GM21717 (cell line): ENCODE measurements at regions not wholly inside any gene's neighbourhood (a gene's known extent, or its start where the extent isn't known, plus 50 kb on each side); places are given as distances from the start of the nearest gene placed in this dataset.
"Not testable (repeated sequence)": the region's sequence is repeated elsewhere in the genome, so short reads cannot be mapped to it uniquely, and the experiment has no call there.

Source experiments
- ATAC-seq: cut with Tn5 transposase; IDR thresholded peaks from one replicate; pipeline ENCODE4 v1.9.1; 2021; ENCODE audit warnings: mild to moderate bottlenecking, moderate library complexity; ENCODE audit not compliant: unreplicated experiment

DNA sequence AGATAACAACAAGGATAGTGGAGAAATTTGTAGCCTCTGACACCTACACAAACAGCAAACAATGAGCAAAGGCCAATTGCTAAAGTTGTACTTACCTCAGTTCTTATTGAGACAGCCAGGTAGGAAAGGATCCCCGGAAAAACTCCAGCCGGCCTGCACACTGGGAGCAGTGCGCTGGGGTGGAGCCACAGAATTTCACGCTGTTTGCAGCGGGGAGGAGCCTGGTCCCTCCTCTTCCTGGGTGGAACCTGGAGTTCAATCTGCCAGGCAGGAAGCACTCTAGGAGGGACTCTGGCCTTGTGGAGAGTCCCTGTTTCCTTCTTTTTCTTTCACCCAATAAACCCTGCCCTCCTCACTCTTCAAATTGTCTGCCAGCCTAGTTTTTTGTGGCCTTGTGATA, 382.6 kb upstream of the TGIF2LX start:
- not testable (repeated sequence) for ATAC-seq

DNA sequence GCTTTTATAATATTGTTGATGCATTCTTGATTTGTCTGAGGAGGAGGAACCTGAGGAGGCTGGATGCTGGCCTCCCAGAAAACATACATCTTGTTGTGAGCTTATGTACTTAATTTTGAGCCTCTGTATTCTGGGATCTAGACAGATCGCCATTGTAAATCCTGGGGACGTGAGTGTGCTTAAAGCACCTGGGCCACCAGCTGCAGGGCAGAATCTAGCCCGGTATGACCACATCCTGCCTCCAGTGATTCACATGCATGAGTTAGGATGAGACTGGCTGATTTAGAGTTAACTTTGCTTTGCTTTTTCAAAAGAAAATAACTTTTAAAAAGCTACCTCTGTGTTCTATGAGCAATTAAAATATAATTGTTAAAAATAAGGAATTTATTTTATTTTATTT, 364.6 kb upstream of the TGIF2LX start:
- not testable (repeated sequence) for ATAC-seq

DNA sequence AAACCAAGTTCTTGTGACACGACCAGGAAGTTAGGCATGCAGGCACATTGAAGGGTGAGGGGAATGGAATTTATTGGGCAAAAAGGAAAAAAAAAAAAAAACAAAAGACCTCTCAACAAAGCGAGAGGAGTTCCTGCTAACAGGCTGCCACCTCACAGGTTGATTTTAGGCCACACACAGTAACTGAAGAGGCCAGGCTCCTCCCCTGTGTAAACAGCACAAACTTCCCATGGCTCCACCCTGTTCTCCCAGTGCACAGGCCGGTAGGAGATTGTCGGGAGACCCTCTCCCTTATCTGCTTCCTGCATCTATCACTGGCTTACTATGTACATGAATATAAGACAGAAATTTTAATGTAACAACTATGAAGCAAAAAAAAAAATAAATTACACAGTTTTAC, 359.6 kb upstream of the TGIF2LX start:
- not testable (repeated sequence) for ATAC-seq

DNA sequence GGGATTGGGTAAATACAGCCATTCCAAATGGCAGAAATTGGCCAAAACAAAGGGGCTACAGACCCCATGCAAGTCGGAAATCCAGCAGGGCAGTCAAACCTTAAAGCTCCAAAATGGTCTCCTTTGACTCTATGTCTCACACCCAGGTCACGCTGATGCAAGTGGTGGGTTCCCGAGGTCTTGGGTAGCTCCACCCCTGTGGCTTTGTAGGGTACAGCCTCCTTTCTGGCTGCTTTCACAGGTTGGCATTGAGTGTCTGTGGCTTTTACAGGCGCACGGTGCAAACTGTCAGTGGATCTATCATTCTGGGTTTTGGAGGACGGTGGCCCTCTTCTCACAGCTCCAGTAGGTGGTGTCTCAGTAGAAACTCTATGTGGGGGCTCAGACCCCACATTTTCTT, 358.6 kb upstream of the TGIF2LX start:
- ATAC-seq: not testable (repeated sequence)

DNA sequence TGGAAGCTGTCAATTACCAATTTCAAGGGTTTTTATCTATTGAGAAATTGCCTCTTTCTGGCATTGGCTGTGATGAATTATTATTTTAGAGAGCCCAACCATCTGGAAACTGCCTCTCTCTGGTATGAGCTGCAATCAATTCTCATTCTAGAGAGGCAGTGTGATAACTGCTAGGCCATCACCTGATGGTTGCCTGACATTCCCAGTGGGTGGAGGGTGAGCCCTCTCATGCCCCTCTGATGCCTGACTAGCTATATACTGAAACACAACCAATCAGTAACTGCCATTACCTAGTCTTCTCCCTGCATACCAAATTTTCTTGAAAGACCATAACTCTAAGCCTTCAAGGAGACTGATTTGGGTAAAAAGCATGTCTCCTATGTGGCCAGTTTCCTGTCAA, 353.9 kb upstream of the TGIF2LX start:
- not testable (repeated sequence) for ATAC-seq

DNA sequence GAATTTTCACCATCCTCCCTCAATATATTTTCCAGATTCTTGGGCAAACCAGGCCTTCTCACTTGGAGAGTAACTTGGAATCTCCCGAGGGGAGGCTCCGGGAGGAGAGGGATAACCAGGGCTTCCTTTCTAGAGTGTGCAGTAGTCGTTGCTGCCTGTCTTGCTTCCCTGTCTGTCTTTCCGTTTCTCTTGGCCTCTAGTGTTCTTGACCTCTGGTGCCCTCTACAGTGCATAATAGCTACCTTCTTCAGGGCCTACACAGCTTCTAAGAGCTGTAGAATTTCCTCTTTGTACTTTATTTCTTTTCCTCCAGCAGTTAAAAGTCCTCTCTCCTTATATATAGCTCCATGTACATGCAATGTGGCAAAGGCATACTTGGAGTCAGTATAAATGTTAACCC, 339.8 kb upstream of the TGIF2LX start:
- not testable (repeated sequence) for ATAC-seq

DNA sequence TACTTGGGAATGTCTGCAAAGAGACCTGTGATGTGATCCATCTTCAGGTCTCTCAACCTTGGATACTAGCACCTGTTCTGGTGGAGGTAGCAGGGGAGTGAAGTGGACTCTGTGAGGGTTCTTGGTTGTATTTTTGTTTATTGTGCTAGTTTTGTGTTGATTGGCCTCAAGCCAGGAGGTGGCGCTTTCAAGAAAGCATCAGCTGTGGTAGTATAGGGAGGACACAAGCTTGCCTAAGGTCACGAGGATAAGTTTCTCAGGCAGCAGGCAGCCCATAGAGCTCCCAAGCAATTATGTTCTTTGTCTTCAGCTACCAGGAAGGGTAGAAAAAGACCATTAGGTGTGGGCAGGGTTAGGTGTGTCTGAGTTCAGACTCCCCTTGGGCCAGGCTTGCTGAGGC, 289.9 kb upstream of the TGIF2LX start:
- not testable (repeated sequence) for ATAC-seq

DNA sequence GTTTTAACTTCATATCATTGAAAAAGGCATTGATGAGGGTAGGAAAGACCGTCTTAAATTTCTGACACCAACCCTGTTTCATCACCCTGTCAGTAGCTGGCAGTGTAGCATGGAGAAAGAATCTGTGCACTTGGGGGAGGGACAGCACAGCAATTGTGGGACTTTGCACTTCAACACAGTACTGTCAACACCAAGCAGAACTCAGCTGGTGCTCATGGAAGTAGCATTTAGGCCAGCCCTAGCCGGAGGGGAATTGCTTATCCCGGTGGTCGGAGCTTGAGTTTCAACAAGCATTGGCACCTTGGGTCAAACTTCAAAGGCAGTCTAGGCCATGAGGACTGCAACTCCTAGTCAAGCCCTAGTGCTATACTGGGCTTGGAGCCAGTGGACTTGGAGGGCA, 285.8 kb upstream of the TGIF2LX start:
- not testable (repeated sequence) for ATAC-seq

DNA sequence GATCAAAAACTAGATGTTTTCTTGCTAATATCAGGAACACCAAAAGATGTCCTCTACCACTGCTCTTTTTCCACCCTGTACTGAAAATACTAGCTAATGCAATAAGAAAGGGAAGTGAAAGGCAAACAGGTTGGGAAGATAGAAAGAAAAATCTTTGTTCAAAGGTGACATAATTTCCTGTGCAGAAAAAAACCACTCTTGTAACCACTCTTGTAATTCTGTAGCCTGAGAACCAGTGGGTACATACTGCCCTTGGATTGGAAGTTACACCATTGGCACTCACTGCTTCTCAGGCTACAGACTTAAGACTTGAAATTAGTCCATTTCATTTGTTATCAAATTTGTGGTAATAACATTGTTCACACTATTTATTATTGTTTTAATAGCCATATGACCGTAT, 263.0 kb upstream of the TGIF2LX start:
- not testable (repeated sequence) for ATAC-seq

DNA sequence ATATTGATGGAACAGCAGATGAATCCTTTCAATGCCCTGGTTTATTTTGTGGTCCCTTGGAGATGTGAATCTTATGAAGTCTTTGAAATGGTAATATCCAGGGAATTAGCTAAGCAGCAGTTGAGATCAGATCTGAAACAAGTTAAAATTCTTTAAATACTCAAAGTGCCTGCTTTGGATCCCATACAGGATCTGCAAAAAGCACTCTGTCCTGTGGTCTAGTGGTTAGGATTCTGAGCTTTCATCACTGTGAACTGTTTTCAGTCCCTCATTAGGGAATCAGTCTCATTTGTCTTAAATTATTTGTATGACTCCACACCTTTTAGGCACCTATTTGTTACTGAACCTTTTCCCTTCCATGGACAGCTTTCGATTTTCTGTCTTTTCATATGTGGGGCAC, 215.2 kb upstream of the TGIF2LX start:
- not testable (repeated sequence) for ATAC-seq

DNA sequence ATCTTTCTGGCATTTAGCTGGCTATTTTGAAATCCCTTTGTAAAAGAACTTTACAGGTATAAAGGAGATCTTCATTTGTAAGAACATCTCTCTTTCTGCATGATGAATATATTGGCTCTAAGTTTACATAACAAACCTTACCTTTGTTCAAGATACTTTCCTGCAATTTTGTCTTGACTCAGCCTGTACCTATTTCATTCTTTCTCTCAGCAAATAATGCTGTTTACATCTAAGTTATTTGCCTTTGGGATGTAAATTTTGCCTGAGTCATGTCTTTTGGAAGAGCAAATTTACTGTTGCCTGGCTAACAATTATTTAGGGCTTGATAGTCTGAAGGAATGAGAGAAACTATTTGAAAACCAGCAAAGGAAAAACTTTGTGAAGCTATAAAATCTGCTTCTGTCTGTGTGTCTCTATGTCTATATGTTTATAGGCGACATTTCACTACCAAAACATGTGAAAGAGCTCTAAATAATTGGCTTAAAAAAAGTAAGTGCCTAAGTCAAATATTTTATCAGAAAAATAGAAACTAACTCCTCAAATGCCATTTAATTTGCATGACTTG, 214.3 kb upstream of the TGIF2LX start:
- ATAC-seq: not testable (repeated sequence)

DNA sequence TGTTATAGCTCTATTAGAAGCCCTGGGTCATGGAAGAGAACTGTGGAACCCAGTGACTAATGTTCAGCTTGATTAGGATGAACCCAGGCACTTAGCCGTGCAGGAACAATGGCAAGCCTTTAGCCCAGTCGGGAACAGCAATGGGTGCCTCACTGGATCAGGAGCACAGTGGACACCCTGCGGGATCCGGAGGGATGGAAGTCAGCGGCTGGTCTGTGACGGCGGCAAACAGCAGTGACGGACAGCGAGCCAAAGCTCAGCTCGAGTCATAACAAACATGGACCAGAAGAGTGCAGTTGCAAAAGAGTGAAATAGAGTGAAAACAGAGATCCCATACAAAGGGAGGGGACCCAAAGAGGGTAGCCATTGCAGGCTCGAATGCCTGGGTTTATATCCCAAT, 187.3 kb upstream of the TGIF2LX start:
- ATAC-seq: not testable (repeated sequence)

DNA sequence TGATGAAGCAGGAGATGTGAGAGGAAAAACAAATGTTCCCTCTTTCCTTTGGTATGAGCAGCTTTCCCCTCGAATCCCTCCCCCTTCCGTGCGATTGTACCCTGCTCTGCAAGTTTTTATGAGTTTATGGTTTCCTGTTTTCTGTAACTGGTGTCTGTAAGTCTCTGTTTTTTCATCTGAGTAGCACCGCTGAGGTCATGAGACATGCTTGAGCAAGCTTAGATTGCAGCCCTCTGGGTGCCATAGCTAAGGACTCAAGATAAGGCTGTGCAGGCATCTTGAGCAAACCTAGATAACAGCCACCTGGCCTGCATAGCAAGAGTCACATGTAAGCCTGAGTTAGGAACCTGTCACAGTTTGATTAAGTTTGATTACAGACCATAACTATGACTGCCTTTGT, 165.2 kb upstream of the TGIF2LX start:
- not testable (repeated sequence) for ATAC-seq

DNA sequence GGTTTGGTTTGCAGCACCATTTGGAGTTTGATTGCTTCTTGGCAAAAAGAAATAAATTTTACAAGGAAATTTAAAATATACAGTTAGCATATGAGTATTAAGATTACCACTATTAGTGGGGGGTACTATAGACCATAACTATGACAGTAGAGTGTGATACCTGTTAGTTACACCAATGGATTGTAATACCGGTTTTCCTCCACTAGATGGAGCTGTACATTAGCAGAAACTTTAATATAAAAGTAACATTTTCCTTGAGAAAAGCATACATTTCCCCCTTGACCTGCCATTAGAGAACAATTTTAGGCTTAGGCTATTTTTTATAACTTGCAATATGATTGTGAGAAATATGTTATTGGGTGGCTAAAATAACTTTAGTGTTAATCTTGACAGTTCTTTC, 163.9 kb upstream of the TGIF2LX start:
- not testable (repeated sequence) for ATAC-seq

DNA sequence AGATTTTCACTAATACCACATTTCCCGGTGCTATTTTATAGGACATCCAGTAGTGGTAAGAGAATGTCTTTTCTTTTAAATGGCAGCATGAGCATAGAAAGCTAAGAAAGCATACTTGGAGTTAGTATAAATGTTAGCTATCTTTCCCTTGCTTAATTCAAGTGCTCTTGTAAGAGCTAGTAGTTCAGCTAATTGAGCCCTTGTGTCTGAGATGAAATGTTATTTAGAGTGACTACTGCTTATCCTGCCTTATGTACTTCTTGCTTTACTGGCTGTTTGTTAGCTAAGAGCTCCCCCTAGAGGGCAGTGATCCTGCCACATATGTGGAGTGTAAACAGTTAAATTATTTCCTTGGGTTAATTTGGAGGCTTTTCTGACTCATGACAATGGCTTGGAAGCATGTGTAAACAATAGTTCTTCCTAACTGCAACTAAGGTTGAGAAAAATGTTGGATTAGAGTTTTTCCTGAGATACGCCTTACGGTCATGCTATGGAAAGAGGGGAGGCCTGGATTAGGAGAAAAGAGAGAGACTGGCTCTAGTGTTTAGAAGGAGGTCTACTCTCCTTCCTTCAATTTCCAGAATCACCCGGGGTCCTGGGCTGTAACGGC, 162.5 kb upstream of the TGIF2LX start:
- not testable (repeated sequence) for ATAC-seq

DNA sequence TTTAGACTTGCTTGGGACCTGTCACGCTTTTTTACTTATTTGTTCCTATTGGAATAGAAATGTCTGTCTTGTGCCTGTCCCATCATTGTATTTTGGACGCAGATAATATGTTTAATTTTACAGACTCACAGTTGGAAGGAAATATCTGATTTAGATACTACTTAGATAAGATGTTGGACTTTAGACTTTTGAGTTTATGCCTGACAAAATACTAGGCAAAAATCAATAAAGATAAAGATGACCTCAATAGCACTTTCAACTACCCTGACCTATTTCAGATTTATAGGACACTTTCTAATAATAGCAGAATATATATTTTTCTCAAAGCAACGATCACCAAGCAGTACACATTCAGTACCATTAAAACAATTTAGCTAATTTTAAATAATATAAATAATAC, 150.1 kb upstream of the TGIF2LX start:
- ATAC-seq: not testable (repeated sequence)

DNA sequence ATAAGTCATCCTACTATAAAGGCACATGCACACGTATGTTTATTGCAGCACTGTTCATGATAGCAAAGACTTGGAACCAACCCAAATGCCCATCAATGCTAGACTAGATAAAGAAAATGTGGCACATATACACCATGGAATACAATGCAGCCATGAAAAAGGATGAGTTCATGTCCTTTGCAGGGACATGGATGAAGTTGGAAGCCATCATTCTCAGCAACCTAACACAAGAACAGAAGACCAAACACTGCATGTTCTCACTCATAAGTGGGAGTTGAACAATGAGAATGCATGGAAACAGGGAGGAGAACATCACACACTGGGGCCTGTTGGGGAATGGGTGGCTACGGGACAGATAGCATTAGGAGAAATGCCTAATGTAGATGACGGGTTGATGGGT, 110.3 kb upstream of the TGIF2LX start:
- ATAC-seq: not testable (repeated sequence)

DNA sequence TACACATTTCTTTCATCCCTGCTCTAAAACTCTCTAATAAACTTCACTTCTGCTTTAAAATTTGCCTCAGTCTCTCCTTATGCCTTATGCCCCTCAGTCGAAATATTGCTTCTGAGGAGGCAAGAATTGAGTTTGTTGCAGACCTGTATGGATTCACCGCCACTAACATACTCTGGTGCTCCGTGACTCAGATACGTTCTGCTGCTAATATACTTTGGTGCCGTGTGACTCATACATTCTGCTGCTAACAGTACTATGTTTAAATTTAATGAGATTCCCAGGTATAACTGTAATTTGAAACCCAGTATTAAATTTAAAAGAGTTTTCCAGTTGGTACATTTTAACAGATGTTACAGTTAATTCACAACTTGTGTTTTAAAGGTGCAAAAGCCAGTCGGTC, 82.0 kb upstream of the TGIF2LX start:
- not testable (repeated sequence) for ATAC-seq

DNA sequence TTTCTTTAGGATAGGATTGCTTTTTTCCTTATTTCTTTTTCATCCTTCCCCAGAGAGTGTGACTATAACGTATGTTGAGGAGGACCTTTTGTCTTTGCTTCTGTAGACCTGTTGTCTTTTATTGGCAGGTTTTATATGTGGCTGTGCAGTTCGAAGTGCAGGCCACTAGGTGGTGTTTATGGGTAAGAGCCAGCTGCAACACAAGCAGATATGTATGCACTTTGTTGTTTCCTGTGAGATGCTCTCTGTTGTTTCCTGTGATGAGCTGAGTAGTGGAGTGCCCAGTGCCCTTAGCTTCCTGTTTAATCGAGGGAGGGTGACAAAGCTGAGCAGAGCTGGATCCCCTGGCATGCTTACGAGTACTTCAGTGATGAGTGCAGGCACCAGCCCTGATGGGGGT, 50.0 kb upstream of the TGIF2LX start:
- peak; percentile 88 for ATAC-seq
